ENCODE measurements at regions not wholly inside any gene's neighbourhood (a gene's known extent, or its start where the extent isn't known, plus 50 kb on each side); places are given as distances from the start of the nearest gene placed in this dataset.

- intact Hi-C loops (cut with DNase I) = no loop called here
- Histone ChIP-seq H3K27me3 (no peaks in the 10 kb centered on the region), H3K9me3 (no peaks in the 10 kb centered on the region), H3K4me1 (peaks cover 0 to 27% (median 0%) of the 10 kb centered on the region in 12 donors), H3K4me3 (no peak overlapping the region), H3K36me3 (no peaks in the 10 kb centered on the region), H3K27ac (no peak overlapping the region)
- TF ChIP-seq CTCF (IDR thresholded peaks at IDR 0.05) = no peak
- no peak for TF ChIP-seq POLR2A (IDR thresholded peaks at IDR 0.05)
- 88 to 97% (median 91%) methylated on average over 1 of the region's 1 CpG for WGBS, 4 donors
- peak in 1 of 5 donors; percentile 20 for DNase-seq
- peak in 1 of 4 donors; percentile 58 for ATAC-seq
These were observed 105.8 kb upstream of the WLS start for GRCh38 chr1:68338081-68338480.

- no peak for ATAC-seq
- peaks cover 0 to 16% (median 0%) of the 10 kb centered on the region in 12 donors for H3K4me1 ChIP-seq
- intact Hi-C loops (cut with DNase I) = loop anchor here in 1 of 10 donors (5.0 kb wide), 1 partner anchor 210 kb away; no protein-coding TSS in a partner anchor
- H3K27me3 ChIP-seq = no peaks in the 10 kb centered on the region
- H3K27ac ChIP-seq = no peak overlapping the region
- no peaks in the 10 kb centered on the region for H3K36me3 ChIP-seq
- H3K4me3 ChIP-seq = no peak overlapping the region
- no peak for DNase-seq
- TF ChIP-seq POLR2A (IDR thresholded peaks at IDR 0.05) = no peak
- no peak for TF ChIP-seq CTCF (IDR thresholded peaks at IDR 0.05)
- 77 to 84% (median 82%) methylated on average over 4 of the region's 4 CpGs for WGBS, 4 donors
- H3K9me3 ChIP-seq = no peaks in the 10 kb centered on the region
These were observed 99.7 kb upstream of the WLS start for GRCh38 chr1:68332041-68332440.

- Histone ChIP-seq H3K36me3 (no peaks in the 10 kb centered on the region), H3K4me1 (peaks cover 0 to 11% (median 0%) of the 10 kb centered on the region in 12 donors), H3K4me3 (no peak overlapping the region), H3K27me3 (no peaks in the 10 kb centered on the region), H3K9me3 (no peaks in the 10 kb centered on the region), H3K27ac (no peak overlapping the region)
- DNase-seq = no peak
- TF ChIP-seq POLR2A (IDR thresholded peaks at IDR 0.05) = no peak
- peak in 2 of 4 donors; percentile 41 to 51 for ATAC-seq
- intact Hi-C loops (cut with DNase I) = loop anchor here in 1 of 10 donors (5.0 kb wide), 1 partner anchor 209 kb away; no protein-coding TSS in a partner anchor
- WGBS, 4 donors = 93 to 97% (median 95%) methylated on average over 2 of the region's 2 CpGs
These were observed 99.0 kb upstream of the WLS start for GRCh38 chr1:68331117-68331865.

- WGBS, 4 donors = 43 to 52% (median 49%) methylated on average over 2 of the region's 2 CpGs
These were observed 98.1 kb upstream of the WLS start for GRCh38 chr1:68330391-68330790.

More at GRCh38 chr1:68330391-68330790, 98.1 kb upstream of the WLS start:
- TF ChIP-seq POLR2A (IDR thresholded peaks at IDR 0.05) (no peak), CTCF (IDR thresholded peaks at IDR 0.05) (no peak)
- intact Hi-C loops (cut with DNase I) = loop anchor here in 1 of 10 donors (5.0 kb wide), 1 partner anchor 208 kb away; no protein-coding TSS in a partner anchor
- DNase-seq (no peak), ATAC-seq (no peak)
- no peak overlapping the region for H3K27ac ChIP-seq
- no peaks in the 10 kb centered on the region for H3K9me3 ChIP-seq
- no peaks in the 10 kb centered on the region for H3K36me3 ChIP-seq
- peaks cover 0 to 11% (median 0%) of the 10 kb centered on the region in 12 donors for H3K4me1 ChIP-seq
- no peak overlapping the region for H3K4me3 ChIP-seq
- H3K27me3 ChIP-seq = no peaks in the 10 kb centered on the region
